KBM-7 (cell line): ENCODE measurements at regions not wholly inside any gene's neighbourhood (a gene's known extent, or its start where the extent isn't known, plus 50 kb on each side); places are given as distances from the start of the nearest gene placed in this dataset.
"Not testable (repeated sequence)": the region's sequence is repeated elsewhere in the genome, so short reads cannot be mapped to it uniquely, and the experiment has no call there.

Experiments
- DNase-seq: peaks from one replicate; pipeline ENCODE4 v3.0.0-alpha.2; 2015
- in situ Hi-C: fragments of 300-500 bp; cut with MboI; formaldehyde crosslinking; loops from 2 replicates; pipeline ENCODE4 v1.14.3; 2020; ENCODE audit warnings: low sequenced_read_pairs, low pct_unique_long_range_greater_than_20kb, mixed read lengths

DNA sequence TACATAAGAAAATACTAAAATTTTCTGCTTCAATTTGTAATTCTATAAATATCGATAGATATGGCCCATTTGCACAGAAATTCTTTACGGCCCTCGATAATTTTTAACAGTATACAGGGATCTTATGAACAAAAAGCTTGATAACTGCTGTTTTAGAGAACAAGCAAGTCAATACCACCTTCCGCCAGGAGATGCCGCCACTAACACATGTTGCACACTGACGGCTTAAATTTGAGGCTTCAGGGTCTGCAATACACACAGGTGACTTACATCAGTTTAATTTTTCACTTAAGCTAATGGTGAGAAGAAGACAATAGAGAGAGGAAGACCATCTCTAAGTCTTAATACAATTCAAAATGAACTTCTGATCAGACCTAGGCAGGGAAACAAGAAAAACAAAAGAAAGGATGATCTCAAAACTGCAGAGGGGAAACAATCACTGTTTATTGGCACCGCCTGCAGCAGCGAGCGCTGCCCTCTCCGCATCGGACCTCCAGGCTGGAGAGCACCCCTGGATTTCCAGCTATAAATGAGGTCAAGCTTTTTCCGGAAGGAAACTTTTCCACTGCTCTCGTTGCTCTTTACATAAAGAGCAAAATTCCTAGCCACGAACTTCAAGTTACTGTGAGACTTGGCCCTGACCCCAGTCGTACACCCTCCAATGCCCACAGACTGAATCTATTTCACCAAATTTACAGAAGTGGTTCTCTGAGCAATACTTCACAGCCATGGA, 53.9 kb downstream of the OTOR start:
- in situ Hi-C loops: loop anchor here (10.0 kb wide), 1 partner anchor 623 kb away; no protein-coding TSS in a partner anchor
- peak; percentile 62 for DNase-seq

DNA sequence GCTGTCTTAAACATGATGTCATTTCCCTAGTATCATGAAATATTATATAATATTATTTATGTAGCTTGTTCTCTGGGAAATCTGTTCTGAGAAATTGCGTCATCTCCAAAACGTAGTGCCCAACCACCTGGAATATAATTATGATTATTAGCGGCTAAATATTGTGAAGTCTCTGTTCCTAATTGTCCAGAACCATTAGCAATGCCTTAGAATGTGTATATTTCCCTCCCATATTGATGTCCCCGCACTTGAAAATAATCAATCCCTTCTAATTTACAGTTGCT, 54.4 kb downstream of the OTOR start:
- in situ Hi-C loops: loop anchor here (10.0 kb wide), 1 partner anchor 622 kb away; no protein-coding TSS in a partner anchor
- DNase-seq: no peak

DNA sequence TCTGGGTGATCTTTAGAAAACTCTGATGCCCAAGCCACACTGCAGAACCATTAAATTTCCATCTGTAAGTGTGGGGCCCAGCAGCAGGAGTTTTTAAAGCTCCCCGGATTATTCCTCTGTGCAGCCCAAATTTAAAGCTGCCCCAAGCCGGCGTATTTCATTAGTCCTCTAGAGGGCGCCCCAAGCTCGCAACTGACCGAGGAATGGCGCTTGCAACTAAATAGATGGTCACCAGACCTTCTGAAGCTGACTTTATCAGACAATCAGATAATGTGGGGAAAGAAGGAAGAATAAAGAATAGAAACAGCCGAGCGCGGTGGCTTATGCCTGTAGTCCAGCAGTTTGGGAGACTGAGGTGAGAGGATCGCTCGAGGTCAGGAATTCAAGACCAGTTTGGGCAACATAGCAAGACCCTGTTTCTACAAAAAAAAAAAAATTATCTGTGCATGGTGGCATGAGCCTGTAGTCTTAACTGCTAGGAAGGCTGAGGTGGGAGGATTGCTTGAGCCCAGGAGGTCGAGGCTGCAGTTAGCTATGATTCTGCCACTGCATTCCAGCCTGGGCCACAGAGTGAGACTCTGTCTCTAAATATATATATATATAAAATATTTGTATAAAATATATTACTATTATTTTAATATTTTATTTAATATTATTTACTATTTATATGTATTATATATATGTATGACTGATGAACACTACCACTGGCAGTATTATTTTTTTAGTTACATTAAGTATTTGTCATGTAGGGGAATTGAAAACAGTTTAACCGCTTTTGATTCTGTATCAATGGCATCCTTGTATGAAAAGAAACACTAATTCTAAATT, 56.0 kb downstream of the OTOR start:
- in situ Hi-C loops: loop anchor here (10.0 kb wide), 1 partner anchor 621 kb away; no protein-coding TSS in a partner anchor
- peak; percentile 62 for DNase-seq

DNA sequence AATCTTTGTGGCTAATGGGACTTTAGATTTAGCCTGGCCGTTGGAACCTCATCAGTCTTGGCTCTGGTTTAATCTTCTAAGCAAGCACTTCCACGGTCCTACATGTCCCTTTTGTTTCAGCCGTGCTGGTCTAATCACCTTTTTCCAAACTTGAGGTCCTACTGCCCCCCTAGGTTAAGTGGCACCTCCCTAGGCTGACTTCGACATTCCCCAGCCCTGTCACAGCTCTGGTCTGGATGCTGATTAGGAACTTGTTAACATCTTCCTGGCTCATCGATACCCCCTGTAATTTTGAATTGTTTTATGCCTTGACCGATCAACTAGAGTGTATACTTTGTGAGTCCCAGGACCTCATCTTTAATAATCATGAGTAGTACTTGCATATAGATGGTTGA, 56.6 kb downstream of the OTOR start:
- DNase-seq: no peak
- in situ Hi-C loops: loop anchor here (10.0 kb wide), 1 partner anchor 620 kb away; no protein-coding TSS in a partner anchor

DNA sequence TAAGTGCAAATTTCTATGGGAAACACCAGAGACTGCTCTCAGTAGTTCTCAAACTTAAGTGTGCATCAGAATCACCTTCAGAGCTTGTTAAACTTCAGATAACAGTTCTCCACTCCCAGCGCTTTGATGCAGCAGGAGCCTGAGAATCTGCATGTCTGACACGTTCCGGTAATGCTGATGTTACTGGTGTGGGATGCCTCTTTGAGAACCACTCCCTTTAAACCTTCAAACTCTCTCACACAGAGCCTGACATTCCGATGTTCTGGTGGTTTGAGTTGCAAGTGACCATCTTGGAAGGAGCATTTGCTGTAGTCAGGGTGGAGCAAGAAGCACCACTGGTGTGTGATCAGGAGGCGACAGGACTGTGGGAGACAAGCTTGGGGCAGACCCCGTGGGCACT, 57.9 kb downstream of the OTOR start:
- DNase-seq: no peak
- in situ Hi-C loops: loop anchor here (10.0 kb wide), 1 partner anchor 619 kb away; no protein-coding TSS in a partner anchor

DNA sequence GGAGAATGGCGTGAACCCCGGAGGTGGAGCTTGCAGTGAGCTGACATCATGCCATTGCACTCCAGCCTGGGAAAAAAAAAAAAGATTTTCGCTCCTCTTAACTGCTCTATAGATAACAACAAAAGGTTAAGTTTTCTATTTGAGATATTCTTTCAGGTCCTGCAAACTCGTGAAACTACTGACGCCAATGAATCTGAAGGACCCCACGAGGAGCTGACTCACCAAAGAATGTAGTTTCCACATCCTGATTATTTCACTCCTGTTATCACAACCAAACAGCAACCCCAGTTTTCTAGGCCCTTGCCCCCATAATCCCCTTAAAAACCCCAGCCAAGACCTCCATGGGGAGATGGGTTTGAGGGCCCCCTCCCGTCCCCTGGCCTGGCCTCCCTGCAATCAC, 58.7 kb downstream of the OTOR start:
- no peak for DNase-seq

DNA sequence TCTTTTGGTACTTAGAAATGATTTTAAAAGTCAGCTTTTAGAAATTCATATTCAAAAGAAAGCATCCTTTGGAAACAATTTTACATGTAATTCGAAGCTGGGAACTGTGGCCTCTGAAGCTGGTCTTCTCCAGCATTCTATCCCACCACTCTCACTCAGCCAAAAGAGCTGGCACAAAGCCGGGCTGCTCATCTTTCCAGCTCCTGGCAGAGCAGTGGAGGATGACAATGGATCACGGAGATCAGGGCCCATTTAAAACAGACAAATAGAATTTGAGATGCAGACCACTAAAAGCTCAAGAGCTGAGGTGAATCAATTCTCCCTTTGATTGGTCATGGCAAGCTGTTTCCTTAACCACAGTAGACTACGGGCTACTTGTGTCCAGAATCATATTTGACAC, 60.6 kb downstream of the OTOR start:
- in situ Hi-C loops: loop anchor here (10.0 kb wide), 1 partner anchor 616 kb away; no protein-coding TSS in a partner anchor
- DNase-seq: no peak

More for the DNA sequence above, 58.7 kb downstream of the OTOR start:
- in situ Hi-C loops: loop anchor here (10.0 kb wide), 1 partner anchor 618 kb away; no protein-coding TSS in a partner anchor

DNA sequence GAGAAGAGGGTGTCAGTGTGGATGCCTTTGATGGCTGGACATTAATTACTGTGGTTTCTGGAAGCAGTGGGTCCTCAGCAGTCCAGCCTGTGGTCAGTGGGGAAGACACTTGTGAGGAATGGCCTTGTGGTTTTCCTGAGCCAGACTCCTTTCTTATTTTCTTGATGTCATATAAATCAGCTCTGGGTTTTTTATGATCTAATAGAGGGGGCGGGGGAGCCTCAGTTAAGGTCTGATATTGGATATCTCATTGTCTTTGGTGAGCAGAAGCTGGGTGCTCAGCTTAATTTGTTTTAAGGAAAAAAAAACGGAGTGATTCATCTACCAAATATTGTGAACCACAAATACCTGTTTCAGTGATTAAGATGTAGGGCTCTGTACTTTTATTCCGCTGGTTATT, 62.1 kb downstream of the OTOR start:
- no peak for DNase-seq
- in situ Hi-C loops: no loop called here

DNA sequence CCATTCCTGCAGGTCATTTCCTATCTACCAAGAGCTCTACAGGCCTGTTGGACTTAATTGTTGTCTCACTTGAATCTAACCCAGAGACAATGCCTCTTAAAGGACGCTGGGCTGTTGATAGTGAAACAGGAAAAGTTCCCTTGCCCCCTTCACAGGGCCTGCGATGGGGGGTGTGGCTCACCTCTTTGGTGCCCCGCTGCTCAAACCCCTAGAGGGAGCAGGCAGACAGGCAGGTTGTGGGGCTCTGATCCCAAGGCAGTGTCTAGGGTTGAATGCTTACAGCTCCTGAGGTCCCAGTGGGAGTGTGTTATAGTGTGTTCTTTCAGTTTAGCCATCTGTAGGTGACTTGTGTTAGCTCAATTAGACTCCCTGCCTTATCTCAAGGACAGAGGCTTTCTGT, 68.0 kb downstream of the OTOR start:
- no peak for DNase-seq
- in situ Hi-C loops: no loop called here

DNA sequence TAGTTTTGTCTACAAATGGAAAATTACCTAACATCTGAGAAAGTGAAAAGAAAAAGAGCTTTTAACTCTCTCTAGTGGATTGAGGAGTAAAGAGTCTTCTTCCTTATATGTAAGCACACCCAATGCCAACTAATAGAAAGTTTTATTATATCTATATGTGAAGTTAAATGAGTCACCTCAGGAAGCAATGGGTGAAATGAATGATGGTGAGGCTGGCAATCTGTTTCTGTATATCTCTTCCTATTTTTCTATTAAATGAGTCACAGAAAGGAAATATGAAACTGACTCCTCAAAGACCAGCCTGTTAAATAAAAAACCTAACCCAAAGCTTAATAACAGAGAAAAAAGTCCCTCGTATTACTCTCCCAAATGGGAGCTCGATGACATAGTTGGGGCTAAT, 71.3 kb downstream of the OTOR start:
- in situ Hi-C loops: no loop called here

DNA sequence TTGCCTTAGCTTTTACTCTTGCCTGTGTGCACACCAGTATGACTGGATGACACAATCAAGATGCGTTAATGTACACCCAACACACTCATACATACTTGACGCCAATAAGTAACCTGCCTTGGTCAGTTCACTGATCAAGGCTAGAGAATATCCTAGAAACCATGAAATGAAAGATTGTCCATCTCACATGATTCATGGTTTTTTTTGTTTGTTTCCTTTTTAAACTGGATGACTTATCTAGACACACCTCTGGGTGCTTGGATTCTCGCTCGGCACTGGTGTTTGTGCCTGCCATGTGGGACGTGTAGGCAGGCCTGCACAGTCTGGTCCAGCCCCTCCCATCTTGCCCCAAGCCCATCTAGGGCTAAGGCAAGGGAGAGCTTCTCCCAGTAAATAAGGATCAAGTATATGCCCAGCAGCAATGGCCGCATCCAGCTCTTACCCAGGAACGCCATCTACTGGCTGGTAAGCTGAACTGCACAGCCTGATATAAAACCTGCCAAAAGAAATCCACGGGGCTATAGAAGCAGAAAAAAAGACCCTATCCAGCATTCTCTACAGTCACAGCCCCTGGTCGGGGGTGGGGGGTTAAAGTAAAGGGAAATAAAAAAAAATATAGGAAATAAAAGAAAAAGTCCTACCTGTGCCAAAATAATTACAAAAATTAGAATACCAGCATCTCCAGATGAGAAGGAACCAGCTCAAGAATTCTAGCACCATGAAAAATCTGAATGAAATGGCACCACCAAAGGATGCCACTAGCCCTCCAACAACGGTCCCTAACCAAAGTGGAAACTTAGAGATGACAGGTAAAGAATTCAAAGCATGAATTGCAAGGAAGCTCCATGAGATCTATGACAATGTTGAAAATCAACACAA, 73.3 kb downstream of the OTOR start:
- peak; percentile 47 for DNase-seq
- in situ Hi-C loops: no loop called here

More for the DNA sequence above, 71.3 kb downstream of the OTOR start:
- DNase-seq: no peak

DNA sequence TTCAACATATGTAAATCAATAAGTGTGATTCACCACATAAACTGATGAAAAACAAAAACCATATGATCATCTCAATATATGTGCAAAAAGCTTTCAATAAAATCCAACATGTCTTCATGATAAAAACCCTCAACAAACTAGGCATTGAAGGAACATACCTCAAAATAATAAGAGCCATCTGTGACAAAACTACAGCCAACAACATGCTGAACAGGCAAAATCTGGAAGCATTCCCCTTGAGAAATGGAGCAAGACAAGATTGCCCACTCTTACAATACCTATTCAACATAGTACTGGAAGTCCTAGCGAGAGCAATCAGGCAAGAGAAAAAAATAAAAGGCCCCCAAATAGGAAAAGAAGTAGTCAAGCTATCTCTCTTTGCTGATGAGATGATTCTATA, 76.5 kb downstream of the OTOR start:
- DNase-seq: no peak

DNA sequence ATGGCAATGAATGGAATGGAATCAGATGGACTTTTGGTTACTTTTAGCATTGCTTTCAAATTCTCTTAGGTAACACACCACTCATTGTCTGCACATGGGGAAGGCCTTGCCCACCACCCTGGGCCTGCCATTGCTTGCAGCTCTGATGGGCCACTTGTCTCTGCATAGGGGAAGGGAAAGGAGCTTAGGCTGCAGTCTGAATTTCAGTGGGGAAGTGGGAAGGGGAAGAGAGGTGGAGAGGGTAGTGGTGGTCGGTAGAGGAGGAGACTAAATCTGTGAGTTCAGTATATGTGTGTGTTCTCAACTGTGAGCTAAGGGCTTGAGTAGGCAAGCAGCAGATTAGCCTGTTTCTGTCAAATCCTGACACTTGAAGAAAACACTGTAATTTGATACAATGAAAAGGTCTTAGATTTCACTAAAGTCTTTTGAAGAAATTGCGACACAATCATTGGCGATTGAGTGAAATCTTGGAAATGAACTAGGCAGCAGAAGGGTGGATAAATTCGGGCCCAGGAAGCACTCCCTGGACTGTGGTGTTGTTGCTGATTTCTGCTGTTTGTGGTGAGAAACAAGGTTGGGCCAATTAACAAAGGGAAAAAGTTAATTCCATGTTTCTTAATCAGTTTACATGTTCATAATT, 80.6 kb downstream of the OTOR start:
- DNase-seq: no peak
- in situ Hi-C loops: no loop called here

More for the DNA sequence above, 76.5 kb downstream of the OTOR start:
- in situ Hi-C loops: no loop called here

DNA sequence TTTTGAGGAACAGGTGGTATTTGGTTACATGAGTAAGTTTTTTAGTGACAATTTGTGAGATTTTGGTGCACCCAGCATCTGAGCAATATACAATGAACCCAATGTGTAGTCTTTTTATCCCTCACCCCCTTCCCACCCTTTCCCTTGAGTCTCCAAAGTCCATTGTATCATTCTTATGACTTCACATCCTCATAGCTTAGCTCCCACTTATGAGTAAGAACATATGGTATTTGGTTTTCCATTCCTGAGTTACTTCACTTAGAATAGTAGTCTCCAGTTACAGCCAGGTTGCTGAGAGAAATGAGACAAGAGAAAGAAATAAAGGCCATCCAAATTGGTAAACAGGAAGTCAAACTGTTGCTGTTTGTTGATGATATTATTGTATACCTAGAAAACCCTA, 87.5 kb downstream of the OTOR start:
- DNase-seq, in situ Hi-C loops: not testable (repeated sequence)

DNA sequence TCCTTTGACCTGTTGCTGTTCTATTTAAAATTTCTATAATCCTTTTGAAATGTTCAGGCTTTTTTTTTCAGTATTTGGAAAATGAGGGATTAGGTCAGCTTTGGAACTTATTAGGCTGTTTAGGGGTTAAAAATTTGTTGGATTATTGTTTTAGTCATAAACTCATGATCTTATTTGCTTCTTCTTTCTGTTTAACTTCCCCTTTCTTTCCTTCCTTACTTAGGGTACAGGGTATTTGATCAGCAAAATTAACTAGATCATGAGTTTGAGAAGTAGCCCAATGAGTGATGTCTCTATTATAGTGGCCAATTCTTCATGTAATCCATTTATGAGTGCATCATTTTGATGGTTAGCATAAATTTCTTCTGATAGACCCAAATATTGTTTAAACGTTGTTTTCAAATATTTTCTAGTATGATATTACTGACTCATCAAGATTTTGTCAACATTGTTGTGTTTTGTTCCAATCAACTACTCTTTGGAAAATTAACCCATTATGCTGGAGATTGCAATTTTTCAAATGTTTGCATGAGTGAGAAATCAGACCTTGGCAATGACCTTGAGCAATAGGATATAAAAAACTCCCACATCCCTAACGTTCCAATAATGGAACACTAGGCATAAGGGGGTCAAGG, 94.4 kb downstream of the OTOR start:
- in situ Hi-C loops: no loop called here

DNA sequence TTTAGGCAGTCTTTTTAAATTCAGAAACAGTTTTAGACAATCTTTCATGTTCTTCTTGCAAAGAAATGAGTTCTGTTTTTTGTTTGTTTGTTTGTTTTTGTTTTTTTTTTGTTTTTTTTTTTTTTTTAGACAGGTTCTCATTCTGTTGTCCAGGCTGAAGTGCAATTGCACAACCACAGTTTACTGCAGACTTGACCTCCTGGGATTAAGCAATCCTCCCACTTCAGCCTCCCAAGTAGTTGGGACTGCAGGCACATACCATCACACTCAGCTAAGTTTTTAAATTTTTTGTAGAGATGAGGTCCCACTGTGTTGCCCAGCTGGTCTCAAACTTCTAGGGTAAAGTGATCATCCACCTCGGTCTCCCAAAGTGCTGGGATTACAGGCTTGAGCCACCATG, 96.2 kb downstream of the OTOR start:
- DNase-seq: no peak
- in situ Hi-C loops: no loop called here

More for the DNA sequence above, 94.4 kb downstream of the OTOR start:
- no peak for DNase-seq

DNA sequence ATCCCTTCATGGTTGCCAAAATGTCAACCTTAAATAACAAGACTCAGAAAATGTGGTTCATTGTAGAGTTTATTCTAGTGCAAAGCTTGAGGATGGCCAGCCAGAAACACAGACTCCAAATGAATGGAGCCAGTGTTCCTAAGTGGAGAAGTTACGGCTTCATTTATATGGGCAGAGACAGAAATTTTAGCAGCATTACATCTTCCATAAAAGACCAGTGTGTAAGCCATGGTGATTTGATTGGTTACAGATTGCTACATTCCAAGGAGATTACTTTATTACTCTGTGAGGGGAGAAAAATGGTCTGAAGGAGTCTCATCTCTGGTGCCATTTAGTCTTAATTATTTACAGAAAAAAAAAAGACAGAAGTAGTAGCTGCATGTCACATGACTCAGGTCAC, 97.8 kb downstream of the OTOR start:
- in situ Hi-C loops: no loop called here
- no peak for DNase-seq

DNA sequence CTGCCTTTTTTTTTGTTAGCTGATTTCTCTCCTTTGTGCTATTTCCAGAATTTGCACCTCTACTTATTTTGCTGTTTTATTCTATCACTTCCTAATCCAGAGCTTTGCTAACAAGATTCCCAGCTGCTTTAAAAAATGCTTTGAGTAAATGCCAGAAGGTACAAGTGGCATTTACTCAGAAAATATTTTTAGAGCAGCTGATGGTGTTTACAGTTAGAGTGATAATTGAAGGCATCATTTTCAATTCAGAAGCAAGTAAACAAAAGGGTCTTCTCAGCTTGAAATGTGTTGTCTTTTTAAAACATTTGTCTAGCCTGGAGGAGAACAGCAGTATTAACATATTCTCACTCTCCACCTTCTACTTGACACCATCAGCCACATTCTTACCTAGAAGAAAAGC, 99.9 kb downstream of the OTOR start:
- in situ Hi-C loops: no loop called here
- no peak for DNase-seq
